Peyer's patch (tissue), 4 donors: ENCODE measurements at regions not wholly inside any gene's neighbourhood (a gene's known extent, or its start where the extent isn't known, plus 50 kb on each side); places are given as distances from the start of the nearest gene placed in this dataset.

Source experiments
- CTCF ChIP-seq, 6 experiments: fragments of 450-650 bp in 4 of 6; fragments of 200-600 bp in 2 of 6; sonication (generic) in 1 of 6; IDR thresholded peaks; one replicate each; pipeline ENCODE4 v1.5.1; 2017 to 2019; ENCODE audit warnings: antibody characterized with exemption in 6 of 6, mild to moderate bottlenecking in 3 of 6, moderate library complexity in 1 of 6
- POLR2A ChIP-seq, 2 donors: fragments of 450-650 bp; IDR thresholded peaks; one replicate each; pipeline ENCODE4 v1.5.1; 2017; ENCODE audit warnings: antibody characterized with exemption in 2 of 2, mild to moderate bottlenecking in 2 of 2, moderate library complexity in 2 of 2

GRCh38 chr16:79476580-79476979 is 124.0 kb downstream of the MAF start:
- no peak for TF ChIP-seq POLR2A (IDR thresholded peaks at IDR 0.05)
- no peak for TF ChIP-seq CTCF (IDR thresholded peaks at IDR 0.05)
